GM13977 (cell line): ENCODE measurements at regions not wholly inside any gene's neighbourhood (a gene's known extent, or its start where the extent isn't known, plus 50 kb on each side); places are given as distances from the start of the nearest gene placed in this dataset.

Experiments used
- DNase-seq: peaks from one replicate; pipeline ENCODE4 v3.0.0; 2012; ENCODE audit warnings: low spot score
- CTCF ChIP-seq: IDR thresholded peaks from 2 replicates; pipeline ENCODE4 v1.5.1; 2012; ENCODE audit warnings: mild to moderate bottlenecking, control low read depth; ENCODE audit not compliant: insufficient read depth; ENCODE audit errors: extremely low read depth, missing control alignments
- in situ Hi-C: fragments of 300-500 bp; cut with MboI; formaldehyde crosslinking; loops from one replicate; pipeline ENCODE4 v1.12.0; 2022; ENCODE audit warnings: low sequenced_read_pairs, low pct_unique_long_range_greater_than_20kb, mixed read lengths, inconsistent platforms; ENCODE audit not compliant: unreplicated experiment

GRCh38 chr2:14866736-14867352 lies 234.3 kb downstream of the LRATD1 start:
- no peak for TF ChIP-seq CTCF
- in situ Hi-C loops: no loop called here

GRCh38 chr2:14867853-14868252 lies 235.3 kb downstream of the LRATD1 start:
- no peak for DNase-seq
- no peak for TF ChIP-seq CTCF
- in situ Hi-C loops: no loop called here

More at GRCh38 chr2:14866736-14867352, 234.3 kb downstream of the LRATD1 start:
- DNase-seq: no peak

- no peak for DNase-seq
- no peak for TF ChIP-seq CTCF
- in situ Hi-C loops: no loop called here
Observed at GRCh38 chr2:14872779-14873325, 240.3 kb downstream of the LRATD1 start.

- no peak for TF ChIP-seq CTCF
- DNase-seq: no peak
- in situ Hi-C loops: no loop called here
Observed at GRCh38 chr2:14881651-14882327, 249.3 kb downstream of the LRATD1 start.

GRCh38 chr2:14884651-14885050 lies 252.1 kb downstream of the LRATD1 start:
- no peak for TF ChIP-seq CTCF
- no peak for DNase-seq
- in situ Hi-C loops: no loop called here

GRCh38 chr2:14891546-14891945 lies 259.0 kb downstream of the LRATD1 start:
- no peak for TF ChIP-seq CTCF
- DNase-seq: no peak
- in situ Hi-C loops: no loop called here
